Thyroid gland (tissue), 4 donors: ENCODE measurements at regions not wholly inside any gene's neighbourhood (a gene's known extent, or its start where the extent isn't known, plus 50 kb on each side); places are given as distances from the start of the nearest gene placed in this dataset.

Experiments
- DNase-seq, 2 donors: peaks; one replicate each; pipeline ENCODE4 v3.0.0-alpha.2; 2019
- H3K27ac ChIP-seq, 3 donors: fragments of 200-600 bp; sonication (generic); 1 replicate in 2 of 3; 2 replicates in 1 of 3; pipeline ENCODE4 v1.5.1; 2016 to 2019; ENCODE audit warnings: mild to moderate bottlenecking in 1 of 3, moderate library complexity in 1 of 3
- H3K27me3 ChIP-seq: fragments of 200-600 bp; sonication (generic); one replicate; pipeline ENCODE4 v1.5.1; 2019
- H3K36me3 ChIP-seq, 2 donors: fragments of 200-600 bp; sonication (generic); one replicate each; pipeline ENCODE4 v1.5.1; 2016 to 2019
- H3K4me1 ChIP-seq, 2 donors: fragments of 200-600 bp; sonication (generic); one replicate each; pipeline ENCODE4 v1.5.1; 2017 to 2019
- H3K4me3 ChIP-seq, 3 donors: fragments of 200-600 bp; sonication (generic); replicated peaks in 1 of 3; 1 replicate in 2 of 3; 2 replicates in 1 of 3; pipeline ENCODE4 v1.5.1; 2016; ENCODE audit warnings: mild to moderate bottlenecking in 1 of 3
- H3K9me3 ChIP-seq: fragments of 200-600 bp; sonication (generic); one replicate; pipeline ENCODE4 v1.5.1; 2017
- CTCF ChIP-seq, 6 experiments: fragments of 200-600 bp in 3 of 6; fragments of 450-650 bp in 3 of 6; sonication (generic) in 3 of 6; IDR thresholded peaks; one replicate each; pipeline ENCODE4 v1.5.1; 2016 to 2019; ENCODE audit warnings: antibody characterized with exemption in 6 of 6, mild to moderate bottlenecking in 2 of 6, inconsistent platforms in 1 of 6, moderate library complexity in 1 of 6
- POLR2A ChIP-seq, 2 donors: fragments of 450-650 bp; IDR thresholded peaks; one replicate each; pipeline ENCODE4 v1.6.1; 2017; ENCODE audit warnings: antibody characterized with exemption in 2 of 2, mild to moderate bottlenecking in 2 of 2, moderate library complexity in 1 of 2
- WGBS, 2 donors: methylation state at CpG; one replicate each; pipeline ENCODE4 v1.1.5; 2017; 5-methylcytosine and 5-hydroxymethylcytosine counted together
- intact Hi-C: fragments of 100-400 bp; cut with DNase I; formaldehyde crosslinking; loops from one replicate; pipeline ENCODE4 v1.15.1; 2023

GRCh38 chr5:30693326-30693725, 500.2 kb upstream of the CDH6 start:
- TF ChIP-seq POLR2A (IDR thresholded peaks at IDR 0.05) (no peak), CTCF (IDR thresholded peaks at IDR 0.05) (no peak)

GRCh38 chr5:30690931-30691330, 502.6 kb upstream of the CDH6 start:
- intact Hi-C loops: no loop called here
- 89 to 92% methylated on average over 8 of the region's 8 CpGs for WGBS, 2 donors

More at GRCh38 chr5:30693326-30693725, 500.2 kb upstream of the CDH6 start:
- H3K4me3 ChIP-seq: no peak overlapping the region
- H3K27ac ChIP-seq: no peak overlapping the region
- no peaks in the 10 kb centered on the region for H3K36me3 ChIP-seq
- no peaks in the 10 kb centered on the region for H3K27me3 ChIP-seq
- no peaks in the 10 kb centered on the region for H3K9me3 ChIP-seq
- no peak for DNase-seq
- intact Hi-C loops: no loop called here
- no peaks in the 10 kb centered on the region for H3K4me1 ChIP-seq
- WGBS, 2 donors: 46 to 50% methylated on average over 2 of the region's 2 CpGs

GRCh38 chr5:30687461-30687860, 506.0 kb upstream of the CDH6 start:
- Histone ChIP-seq H3K36me3 (no peaks in the 10 kb centered on the region), H3K4me1 (no peaks in the 10 kb centered on the region), H3K9me3 (no peaks in the 10 kb centered on the region), H3K4me3 (no peak overlapping the region), H3K27me3 (no peaks in the 10 kb centered on the region), H3K27ac (no peak overlapping the region)
- intact Hi-C loops: no loop called here
- DNase-seq: no peak
- WGBS, 2 donors: 91 to 92% methylated on average over 5 of the region's 5 CpGs
- no peak for TF ChIP-seq POLR2A (IDR thresholded peaks at IDR 0.05)
- no peak for TF ChIP-seq CTCF (IDR thresholded peaks at IDR 0.05)

More at GRCh38 chr5:30690931-30691330, 502.6 kb upstream of the CDH6 start:
- TF ChIP-seq POLR2A (IDR thresholded peaks at IDR 0.05): no peak
- no peak for TF ChIP-seq CTCF (IDR thresholded peaks at IDR 0.05)
- Histone ChIP-seq H3K36me3 (no peaks in the 10 kb centered on the region), H3K9me3 (no peaks in the 10 kb centered on the region), H3K4me1 (no peaks in the 10 kb centered on the region), H3K27me3 (no peaks in the 10 kb centered on the region), H3K27ac (no peak overlapping the region), H3K4me3 (no peak overlapping the region)
- no peak for DNase-seq

GRCh38 chr5:30686530-30686929, 507.0 kb upstream of the CDH6 start:
- Histone ChIP-seq H3K4me3 (no peak overlapping the region), H3K27ac (no peak overlapping the region), H3K36me3 (no peaks in the 10 kb centered on the region), H3K4me1 (no peaks in the 10 kb centered on the region), H3K27me3 (no peaks in the 10 kb centered on the region), H3K9me3 (no peaks in the 10 kb centered on the region)
- WGBS, 2 donors: 66 to 74% methylated on average over 2 of the region's 2 CpGs
- intact Hi-C loops: no loop called here
- TF ChIP-seq POLR2A (IDR thresholded peaks at IDR 0.05): no peak
- no peak for TF ChIP-seq CTCF (IDR thresholded peaks at IDR 0.05)
- no peak for DNase-seq

- no peak for DNase-seq
- H3K27ac ChIP-seq: no peak overlapping the region
- H3K27me3 ChIP-seq: no peaks in the 10 kb centered on the region
- TF ChIP-seq CTCF (IDR thresholded peaks at IDR 0.05): no peak
- no peak for TF ChIP-seq POLR2A (IDR thresholded peaks at IDR 0.05)
- H3K4me1 ChIP-seq: no peaks in the 10 kb centered on the region
- H3K36me3 ChIP-seq: no peaks in the 10 kb centered on the region
- intact Hi-C loops: no loop called here
- 60 to 77% methylated on average over 1 of the region's 1 CpG for WGBS, 2 donors
- no peaks in the 10 kb centered on the region for H3K9me3 ChIP-seq
- no peak overlapping the region for H3K4me3 ChIP-seq
Measured at GRCh38 chr5:30676223-30676840, 517.2 kb upstream of the CDH6 start.
